Heart right ventricle (tissue), 16 donors: ENCODE measurements at regions not wholly inside any gene's neighbourhood (a gene's known extent, or its start where the extent isn't known, plus 50 kb on each side); places are given as distances from the start of the nearest gene placed in this dataset.

Source experiments
- ATAC-seq, 8 donors: fragments of 200-7000 bp; cut with Tn5 transposase; one replicate each; pipeline ENCODE4 v1.9.1; 2020; ENCODE audit warnings: mild to moderate bottlenecking in 8 of 8, moderate library complexity in 8 of 8, moderate number of reproducible peaks in 1 of 8
- DNase-seq, 2 donors: peaks; one replicate each; pipeline ENCODE4 v3.0.0-alpha.2; 2020
- H3K27ac ChIP-seq, 10 donors: fragments of 200-600 bp; sonication (generic) in 2 of 10; one replicate each; pipeline versions ENCODE4 v1.5.0 to v1.8.0; 2020 to 2022; ENCODE audit warnings: mild to moderate bottlenecking in 3 of 10
- H3K27me3 ChIP-seq, 7 donors: fragments of 200-600 bp; one replicate each; pipeline ENCODE4 v1.8.0; 2021 to 2022; ENCODE audit warnings: mild to moderate bottlenecking in 2 of 7
- H3K36me3 ChIP-seq, 9 donors: fragments of 200-600 bp; sonication (generic) in 1 of 9; one replicate each; pipeline versions ENCODE4 v1.5.0 to v1.8.0; 2020 to 2022; ENCODE audit warnings: mild to moderate bottlenecking in 2 of 9
- H3K4me1 ChIP-seq, 9 donors: fragments of 200-600 bp; sonication (generic) in 1 of 9; one replicate each; pipeline versions ENCODE4 v1.5.0 to v1.8.0; 2020 to 2022; ENCODE audit warnings: mild to moderate bottlenecking in 4 of 9
- H3K4me3 ChIP-seq, 10 donors: fragments of 200-600 bp; sonication (generic) in 2 of 10; one replicate each; pipeline versions ENCODE4 v1.5.0 to v1.8.0; 2020 to 2022; ENCODE audit warnings: mild to moderate bottlenecking in 7 of 10, moderate library complexity in 2 of 10
- H3K9me3 ChIP-seq, 11 donors: fragments of 200-600 bp in 10 of 11; sonication (generic) in 2 of 11; one replicate each; pipeline versions ENCODE4 v1.5.0 to v1.8.0; 2013 to 2022; ENCODE audit warnings: mild to moderate bottlenecking in 2 of 11, control low read depth in 1 of 11, moderate library complexity in 1 of 11
- CTCF ChIP-seq, 9 donors: fragments of 200-600 bp; sonication (generic) in 2 of 9; IDR thresholded peaks; one replicate each; pipeline versions ENCODE4 v1.5.0 to v1.8.0; 2021 to 2022; ENCODE audit warnings: antibody characterized with exemption in 9 of 9, mild to moderate bottlenecking in 5 of 9, moderate library complexity in 1 of 9
- WGBS, 2 donors: extraction: QIAGEN DNeasy Blood & Tissue Kit; methylation state at CpG; one replicate each; pipeline ENCODE4 v1.1.7; 2013; ENCODE audit warnings: inconsistent platforms in 1 of 2; 5-methylcytosine and 5-hydroxymethylcytosine counted together
- intact Hi-C, 10 donors: fragments of 100-400 bp; cut with DNase I; formaldehyde crosslinking; loops; one replicate each; pipeline versions ENCODE4 v1.11.1 to v1.14.2; 2022
- donor health status: Arrhythmogenic right ventricular cardiomyopathy.
- donor health status: ischemic (EF 13 %, LVEDD 7.1; RV severe dilation, severe dysfunction).
- donor health status: healthy with polysubstance abuse.
- donor health status: DM: no; HTN: yes; CAD: no.
- donor health status: DM: no; HTN: no; CAD: no.
- donor health status: ischemic (EF 25% LVEDD 6.9; RV normal size, moderate dysfunction).
- donor health status: ischemic (EF 25% LVEDD 5.7; RV mildly dilated, moderate dysfunction).
- donor health status: healthy.
- donor health status: DM: yes; HTN: yes; CAD: no.
- donor health status: Ischemic cardiomyopathy.
- donor health status: ischemic (EF 35%, LVEDD 5.7; RV mildly dilated, moderate dysfunction).
- donor health status: nonischemic (EF 11% LVEDD 7.7; RV severe dilation, severe dysfunction).
- donor health status: DM: yes; HTN: yes; CAD: no.
- donor health status: PGD.
- donor health status: ischemic (EF 29% LVEDD 5.4; RV normal size, mild dysfunction).
- donor health status: nonischemic (EF 23%, LVEDD 6.1; RV moderate dilation, normal function).

GRCh38 chr22:47919893-47920292 is 1157.4 kb downstream of the TBC1D22A start:
- TF ChIP-seq CTCF (IDR thresholded peaks at IDR 0.05): no peak
- H3K4me1 ChIP-seq: no peaks in the 10 kb centered on the region
- 73 to 87% methylated on average over 6 of the region's 6 CpGs for WGBS, 2 donors
- ATAC-seq (no peak), DNase-seq (no peak)
- H3K27ac ChIP-seq: no peak overlapping the region
- intact Hi-C loops: no loop called here
- H3K9me3 ChIP-seq: peaks cover 0 to 15% (median 0%) of the 10 kb centered on the region in 11 donors
- H3K27me3 ChIP-seq: peaks cover 0 to 3% (median 0%) of the 10 kb centered on the region in 7 donors
- H3K36me3 ChIP-seq: no peaks in the 10 kb centered on the region
- no peak overlapping the region for H3K4me3 ChIP-seq

- no peaks in the 10 kb centered on the region for H3K36me3 ChIP-seq
These were observed 1156.6 kb downstream of the TBC1D22A start for GRCh38 chr22:47919001-47919441.

DNA sequence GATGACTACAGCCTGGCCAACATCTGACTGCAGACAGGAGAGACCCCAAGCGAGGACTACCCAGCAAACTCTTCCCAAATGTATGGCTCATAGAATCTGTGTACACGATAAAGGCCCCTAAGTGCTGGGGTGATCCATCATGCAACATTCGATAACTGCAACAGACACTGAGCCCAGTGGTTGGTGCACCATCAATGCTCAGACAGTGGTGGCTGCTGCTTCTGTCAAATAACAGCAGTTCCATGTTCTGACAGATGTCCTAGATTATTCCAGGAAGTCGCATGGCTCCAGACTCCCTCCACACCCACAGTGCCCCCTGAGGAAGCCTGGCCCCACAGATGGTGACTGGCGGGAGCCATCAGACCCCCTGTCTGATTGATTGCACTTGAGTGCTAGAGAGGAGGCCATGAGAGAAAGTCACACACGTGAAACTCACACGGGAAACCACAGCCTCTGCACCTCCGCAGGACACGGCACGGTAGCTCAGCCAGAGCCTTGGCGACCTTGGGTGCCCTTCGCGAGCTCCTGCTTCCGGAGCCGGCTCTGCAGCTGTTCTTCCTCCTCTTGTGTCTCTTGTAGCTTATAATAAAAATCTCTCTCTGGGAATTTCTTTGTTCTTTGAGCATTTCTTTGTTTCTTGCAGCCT is 1155.9 kb downstream of the TBC1D22A start:
- 55 to 74% methylated on average over 15 of the region's 15 CpGs for WGBS, 2 donors
- intact Hi-C loops: no loop called here
- no peak for TF ChIP-seq CTCF (IDR thresholded peaks at IDR 0.05)
- H3K27me3 ChIP-seq: peaks cover 0 to 3% (median 0%) of the 10 kb centered on the region in 7 donors
- no peaks in the 10 kb centered on the region for H3K36me3 ChIP-seq
- H3K4me1 ChIP-seq: no peaks in the 10 kb centered on the region
- ATAC-seq (no peak), DNase-seq (no peak)
- H3K4me3 ChIP-seq: no peak overlapping the region
- H3K9me3 ChIP-seq: peaks cover 0 to 4% (median 0%) of the 10 kb centered on the region in 11 donors
- H3K27ac ChIP-seq: no peak overlapping the region

More at GRCh38 chr22:47919001-47919441, 1156.6 kb downstream of the TBC1D22A start:
- Histone ChIP-seq H3K9me3 (peaks cover 0 to 9% (median 0%) of the 10 kb centered on the region in 11 donors), H3K4me1 (no peaks in the 10 kb centered on the region), H3K27me3 (peaks cover 0 to 3% (median 0%) of the 10 kb centered on the region in 7 donors), H3K4me3 (no peak overlapping the region), H3K27ac (no peak overlapping the region)
- WGBS, 2 donors: 74 to 79% methylated on average over 11 of the region's 11 CpGs
- intact Hi-C loops: no loop called here
- no peak for ATAC-seq
- no peak for DNase-seq
- TF ChIP-seq CTCF (IDR thresholded peaks at IDR 0.05): no peak

DNA sequence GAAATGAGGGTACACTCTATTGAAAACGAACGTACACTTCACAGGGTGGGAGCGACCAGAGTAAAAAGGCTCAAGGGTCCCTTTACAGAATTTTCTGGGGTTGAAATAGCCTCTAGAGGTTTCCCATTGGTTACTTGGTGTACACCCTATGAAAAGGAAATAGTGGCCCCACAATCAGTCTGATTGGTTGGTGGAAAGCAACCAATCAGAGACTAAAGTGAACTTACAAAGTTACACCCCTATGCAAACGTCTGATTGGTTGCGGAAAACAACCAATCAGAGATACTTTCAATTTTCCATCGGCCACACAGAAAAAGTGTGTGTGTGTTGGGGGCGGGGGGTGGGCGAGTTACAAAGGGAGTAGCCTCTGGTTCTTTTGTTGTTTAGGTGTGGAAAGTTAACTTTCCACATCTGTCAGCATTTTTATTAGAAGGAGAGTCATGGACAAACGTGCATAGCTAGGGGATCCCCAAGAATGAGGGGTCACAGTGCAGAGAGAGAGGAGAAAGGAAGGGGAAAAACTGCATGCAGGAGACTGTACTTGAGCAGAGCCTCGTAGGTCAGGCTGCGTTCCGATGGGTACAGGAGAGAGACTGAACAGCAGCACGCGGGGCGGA is 1152.1 kb downstream of the TBC1D22A start:
- no peak overlapping the region for H3K27ac ChIP-seq

More for the DNA sequence above, 1152.1 kb downstream of the TBC1D22A start:
- no peak for DNase-seq
- no peak overlapping the region for H3K4me3 ChIP-seq
- ATAC-seq: no peak
- no peaks in the 10 kb centered on the region for H3K36me3 ChIP-seq
- H3K9me3 ChIP-seq: peaks cover 0 to 24% (median 7%) of the 10 kb centered on the region in 11 donors
- intact Hi-C loops: no loop called here
- TF ChIP-seq CTCF (IDR thresholded peaks at IDR 0.05): no peak
- no peaks in the 10 kb centered on the region for H3K4me1 ChIP-seq
- H3K27me3 ChIP-seq: peaks cover 0 to 6% (median 0%) of the 10 kb centered on the region in 7 donors
- WGBS, 2 donors: 78 to 86% methylated on average over 15 of the region's 15 CpGs
